Esophagus squamous epithelium (tissue), 5 donors: ENCODE measurements at regions not wholly inside any gene's neighbourhood (a gene's known extent, or its start where the extent isn't known, plus 50 kb on each side); places are given as distances from the start of the nearest gene placed in this dataset.

Experiments
- DNase-seq: peaks from one replicate; lab custom pipeline; 2025; lab: John Stamatoyannopoulos, UW
- H3K27ac ChIP-seq, 4 donors: fragments of 200-600 bp; sonication (generic); one replicate each; pipeline ENCODE4 v1.5.1; 2016 to 2019; ENCODE audit warnings: mild to moderate bottlenecking in 1 of 4
- H3K27me3 ChIP-seq, 4 donors: fragments of 200-600 bp; sonication (generic); 1 replicate in 3 of 4; 2 replicates in 1 of 4; pipeline versions ENCODE4 v1.5.1 to v1.6.0; 2017 to 2021; ENCODE audit warnings: antibody characterized with exemption in 1 of 4
- H3K36me3 ChIP-seq, 3 donors: fragments of 200-600 bp; sonication (generic); one replicate each; pipeline ENCODE4 v1.5.1; 2016 to 2019
- H3K4me1 ChIP-seq, 3 donors: fragments of 200-600 bp; sonication (generic); one replicate each; pipeline ENCODE4 v1.5.1; 2017 to 2019
- H3K4me3 ChIP-seq, 4 donors: fragments of 200-600 bp; sonication (generic); 1 replicate in 3 of 4; 2 replicates in 1 of 4; pipeline ENCODE4 v1.5.1; 2016 to 2019; ENCODE audit warnings: mild to moderate bottlenecking in 2 of 4, moderate library complexity in 1 of 4
- H3K9me3 ChIP-seq, 3 donors: fragments of 200-600 bp; sonication (generic); one replicate each; pipeline ENCODE4 v1.5.1; 2016 to 2019
- POLR2A ChIP-seq, 4 donors: fragments of 450-650 bp; IDR thresholded peaks; one replicate each; pipeline ENCODE4 v1.6.1; 2017; ENCODE audit warnings: antibody characterized with exemption in 4 of 4, mild to moderate bottlenecking in 4 of 4, moderate library complexity in 3 of 4
- WGBS, 2 donors: methylation state at CpG; one replicate each; pipeline ENCODE4 v1.1.5; 2018; 5-methylcytosine and 5-hydroxymethylcytosine counted together
- intact Hi-C: fragments of 100-400 bp; cut with DNase I; formaldehyde crosslinking; loops from one replicate; pipeline ENCODE4 v1.15.0; 2022
- TF ChIP-seq, protein P1 (sequence below), 6 experiments: fragments of 450-650 bp in 4 of 6; fragments of 200-600 bp in 2 of 6; sonication (generic) in 2 of 6; IDR thresholded peaks; one replicate each; pipeline ENCODE4 v1.5.1; 2016 to 2019; ENCODE audit warnings: antibody characterized with exemption in 6 of 6, mild to moderate bottlenecking in 4 of 6, moderate library complexity in 4 of 6
- donor health status: DM: yes; HTN: yes; CAD: no.

DNA sequence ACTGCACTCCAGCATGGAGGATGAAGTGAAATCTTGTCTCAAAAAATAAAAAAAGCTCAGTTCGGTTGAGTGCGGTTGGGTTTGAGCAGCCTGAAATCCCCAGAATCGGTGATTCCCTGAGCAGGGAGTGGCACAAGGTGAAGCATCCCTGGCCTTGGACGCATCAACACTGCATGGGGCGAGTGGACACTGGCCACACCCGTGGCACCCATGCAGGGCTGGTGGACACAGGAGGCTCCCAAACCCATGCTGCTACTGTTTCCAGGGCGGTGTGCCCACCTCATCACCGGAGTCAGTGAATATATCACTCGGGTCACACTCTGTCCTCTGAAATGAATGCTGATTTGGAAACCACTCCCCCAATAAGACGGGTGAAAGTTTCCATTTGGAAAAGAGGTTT, 53.4 kb upstream of the ACTRT2 start:
- no peak overlapping the region for H3K4me3 ChIP-seq
- WGBS, 2 donors, result 70 to 83% methylated on average over 6 to 10 of the region's 10 CpGs
- no peak for DNase-seq

DNA sequence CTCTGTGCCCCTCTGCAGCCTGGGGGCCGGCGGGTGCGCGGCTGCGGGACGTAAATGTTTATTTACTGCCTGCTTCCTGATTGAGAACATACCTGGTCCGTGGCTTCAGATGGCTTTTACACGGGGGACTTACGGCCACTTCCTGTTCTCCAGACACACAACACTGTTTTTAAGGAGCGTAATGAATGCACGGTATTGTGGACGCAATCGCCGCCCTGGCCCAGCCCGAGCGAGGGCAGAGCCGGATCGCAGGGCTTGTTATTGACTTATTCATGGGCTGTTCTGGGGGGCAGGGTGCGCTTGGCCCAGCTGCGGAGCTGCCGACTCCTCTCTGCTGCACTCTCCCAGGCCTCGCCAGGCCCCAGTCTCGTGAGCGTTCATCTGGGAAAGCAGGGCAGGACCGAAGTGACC, 52.8 kb upstream of the ACTRT2 start:
- Histone ChIP-seq H3K27ac (peak overlapping the region in 1 of 4 donors; percentile 28), H3K27me3 (peaks cover 0 to 79% (median 0%) of the 10 kb centered on the region in 4 donors), H3K36me3 (no peaks in the 10 kb centered on the region), H3K4me1 (no peaks in the 10 kb centered on the region), H3K9me3 (no peaks in the 10 kb centered on the region), H3K4me3 (no peak overlapping the region)
- no peak for DNase-seq
- 39 to 48% methylated on average over 11 to 19 of the region's 25 CpGs for WGBS, 2 donors
- intact Hi-C loops, result no loop called here
- TF ChIP-seq, protein P1, sequence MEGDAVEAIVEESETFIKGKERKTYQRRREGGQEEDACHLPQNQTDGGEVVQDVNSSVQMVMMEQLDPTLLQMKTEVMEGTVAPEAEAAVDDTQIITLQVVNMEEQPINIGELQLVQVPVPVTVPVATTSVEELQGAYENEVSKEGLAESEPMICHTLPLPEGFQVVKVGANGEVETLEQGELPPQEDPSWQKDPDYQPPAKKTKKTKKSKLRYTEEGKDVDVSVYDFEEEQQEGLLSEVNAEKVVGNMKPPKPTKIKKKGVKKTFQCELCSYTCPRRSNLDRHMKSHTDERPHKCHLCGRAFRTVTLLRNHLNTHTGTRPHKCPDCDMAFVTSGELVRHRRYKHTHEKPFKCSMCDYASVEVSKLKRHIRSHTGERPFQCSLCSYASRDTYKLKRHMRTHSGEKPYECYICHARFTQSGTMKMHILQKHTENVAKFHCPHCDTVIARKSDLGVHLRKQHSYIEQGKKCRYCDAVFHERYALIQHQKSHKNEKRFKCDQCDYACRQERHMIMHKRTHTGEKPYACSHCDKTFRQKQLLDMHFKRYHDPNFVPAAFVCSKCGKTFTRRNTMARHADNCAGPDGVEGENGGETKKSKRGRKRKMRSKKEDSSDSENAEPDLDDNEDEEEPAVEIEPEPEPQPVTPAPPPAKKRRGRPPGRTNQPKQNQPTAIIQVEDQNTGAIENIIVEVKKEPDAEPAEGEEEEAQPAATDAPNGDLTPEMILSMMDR (IDR thresholded peaks at IDR 0.05), result no peak
- TF ChIP-seq POLR2A (IDR thresholded peaks at IDR 0.05), result no peak

More for the DNA sequence above, 53.4 kb upstream of the ACTRT2 start:
- Histone ChIP-seq H3K9me3 (no peaks in the 10 kb centered on the region), H3K27me3 (peaks cover 0 to 77% (median 0%) of the 10 kb centered on the region in 4 donors), H3K36me3 (no peaks in the 10 kb centered on the region), H3K27ac (no peak overlapping the region), H3K4me1 (no peaks in the 10 kb centered on the region)
- TF ChIP-seq, protein P1 (IDR thresholded peaks at IDR 0.05), result no peak
- no peak for TF ChIP-seq POLR2A (IDR thresholded peaks at IDR 0.05)
- intact Hi-C loops, result no loop called here

DNA sequence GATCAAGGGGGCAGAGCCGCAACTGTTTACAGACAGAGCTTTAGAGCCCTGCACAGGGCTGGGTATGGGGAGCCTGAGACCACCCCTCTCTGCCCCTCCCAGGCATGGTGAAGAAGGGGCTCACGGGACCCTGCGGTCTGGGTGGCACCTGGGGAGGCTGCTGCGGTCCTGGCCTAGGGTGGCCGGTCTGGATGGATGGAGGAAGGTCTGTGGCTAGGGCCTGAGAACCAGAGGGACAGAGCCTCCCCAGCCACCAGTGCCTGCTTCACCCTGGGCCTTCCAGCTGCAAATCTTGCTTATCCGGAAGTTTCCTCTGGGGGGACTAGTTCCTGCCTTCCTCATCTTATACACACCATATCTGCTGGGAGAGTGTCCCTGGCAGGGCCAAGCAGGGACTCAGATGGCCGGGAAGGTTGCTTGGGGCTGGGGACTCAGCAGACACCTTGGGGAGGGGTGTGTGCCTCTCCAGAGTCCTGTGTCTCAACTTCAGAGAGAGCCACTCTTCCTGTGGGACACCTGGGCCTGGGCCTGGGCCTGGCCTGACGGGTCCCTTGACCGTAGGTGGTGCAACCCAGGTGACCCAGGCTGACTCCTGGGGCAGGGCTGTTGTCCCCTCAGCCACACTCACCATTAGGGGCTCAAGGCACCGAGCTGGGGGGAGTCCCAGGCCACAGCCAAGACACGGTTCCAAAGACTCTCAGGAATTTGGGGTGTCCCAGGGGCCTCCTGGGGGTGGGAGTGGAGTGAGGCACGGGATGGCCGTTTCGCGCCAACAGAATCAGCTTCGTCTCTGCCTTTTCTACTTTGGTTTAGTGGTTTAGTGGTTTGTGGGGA, 52.0 kb upstream of the ACTRT2 start:
- H3K9me3 ChIP-seq, result no peaks in the 10 kb centered on the region
- H3K4me1 ChIP-seq, result no peaks in the 10 kb centered on the region
- 84 to 86% methylated on average over 6 to 7 of the region's 16 CpGs for WGBS, 2 donors
- H3K36me3 ChIP-seq, result no peaks in the 10 kb centered on the region
- no peak for TF ChIP-seq POLR2A (IDR thresholded peaks at IDR 0.05)
- TF ChIP-seq, protein P1 (IDR thresholded peaks at IDR 0.05), result no peak
- peak overlapping the region in 1 of 4 donors; percentile 28 for H3K27ac ChIP-seq
- H3K27me3 ChIP-seq, result peaks cover 0 to 87% (median 0%) of the 10 kb centered on the region in 4 donors
- H3K4me3 ChIP-seq, result no peak overlapping the region
- intact Hi-C loops, result no loop called here
- DNase-seq, result no peak

DNA sequence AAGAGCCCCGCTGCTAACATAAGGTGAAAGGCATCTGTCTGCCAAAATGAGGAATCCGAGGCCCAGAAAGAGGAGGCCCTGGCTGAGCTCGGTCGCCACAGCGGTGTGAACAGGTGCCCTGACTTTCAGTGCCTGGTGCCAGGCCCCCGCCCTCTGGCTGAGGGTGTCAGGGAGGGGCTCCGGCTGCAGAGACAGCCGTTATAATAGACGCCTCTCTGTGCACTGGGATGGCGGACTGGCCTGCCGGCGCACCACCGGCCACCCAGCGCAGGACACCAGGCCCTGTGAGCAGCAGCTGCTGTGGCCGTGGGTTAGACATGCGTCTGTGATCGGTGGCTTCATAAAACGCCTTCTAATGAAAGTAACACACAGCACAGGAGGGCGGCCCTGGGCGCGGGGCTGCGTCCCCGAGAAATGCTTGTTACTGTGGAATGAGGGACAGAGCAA, 51.4 kb upstream of the ACTRT2 start:
- TF ChIP-seq POLR2A (IDR thresholded peaks at IDR 0.05), result no peak
- TF ChIP-seq, protein P1 (IDR thresholded peaks at IDR 0.05), result no peak
- WGBS, 2 donors, result 78 to 93% methylated on average over 17 to 21 of the region's 23 CpGs
- Histone ChIP-seq H3K36me3 (no peaks in the 10 kb centered on the region), H3K4me1 (no peaks in the 10 kb centered on the region), H3K9me3 (no peaks in the 10 kb centered on the region), H3K27me3 (peaks cover 0 to 91% (median 0%) of the 10 kb centered on the region in 4 donors), H3K4me3 (no peak overlapping the region), H3K27ac (no peak overlapping the region)
- DNase-seq, result no peak
- intact Hi-C loops, result no loop called here

DNA sequence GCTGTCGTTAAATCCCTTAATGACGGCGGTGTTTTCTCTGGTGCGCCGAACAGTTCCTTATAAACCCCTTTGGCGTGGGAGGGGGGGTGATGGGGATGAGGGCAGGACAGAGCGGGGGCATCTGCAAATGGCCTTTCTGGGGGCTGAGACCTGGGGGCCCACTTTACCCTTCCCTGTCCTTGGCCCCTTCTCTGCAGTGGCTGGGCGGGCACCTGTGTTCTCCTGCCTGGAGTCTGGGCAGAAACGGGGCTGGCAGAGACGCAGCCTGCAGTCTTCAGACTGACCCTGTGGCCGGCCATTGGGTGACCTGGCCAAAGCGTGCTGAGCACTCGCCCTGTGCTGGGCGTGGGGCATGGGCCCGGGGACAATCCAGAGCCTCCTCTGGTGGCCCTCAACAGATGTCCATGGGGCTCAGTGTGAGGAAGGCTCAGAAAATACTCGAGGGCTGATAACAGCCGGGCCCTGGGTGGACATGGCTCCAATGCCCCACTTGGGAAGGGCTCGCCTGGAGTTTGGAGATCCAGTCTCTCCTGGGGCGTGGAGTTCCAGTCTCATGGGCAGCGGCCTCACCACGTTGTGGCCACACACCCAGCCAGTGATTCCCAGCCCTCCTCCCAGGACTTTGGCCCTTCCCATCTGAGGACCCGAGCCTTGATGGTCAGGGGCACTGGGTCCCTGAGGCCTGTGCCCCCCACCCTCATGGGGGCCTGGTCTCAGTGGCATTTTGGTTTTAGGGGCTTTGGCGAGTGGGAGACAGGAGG, 50.8 kb upstream of the ACTRT2 start:
- H3K4me1 ChIP-seq, result no peaks in the 10 kb centered on the region
- H3K4me3 ChIP-seq, result no peak overlapping the region
- TF ChIP-seq POLR2A (IDR thresholded peaks at IDR 0.05), result no peak
- TF ChIP-seq, protein P1 (IDR thresholded peaks at IDR 0.05), result no peak
- whole genome bisulfite sequencing, 2 donors, result 86% methylated on average over 5 to 10 of the region's 23 CpGs
- H3K27me3 ChIP-seq, result peaks cover 0 to 96% (median 0%) of the 10 kb centered on the region in 4 donors
- no peak overlapping the region for H3K27ac ChIP-seq
- H3K36me3 ChIP-seq, result no peaks in the 10 kb centered on the region
- intact Hi-C loops, result no loop called here
- H3K9me3 ChIP-seq, result no peaks in the 10 kb centered on the region
- DNase-seq, result no peak
